GDM1 (cell line): ENCODE measurements at regions not wholly inside any gene's neighbourhood (a gene's known extent, or its start where the extent isn't known, plus 50 kb on each side); places are given as distances from the start of the nearest gene placed in this dataset.

Source experiments
- DNase-seq: peaks from one replicate; lab custom pipeline; 2025; lab: John Stamatoyannopoulos, UW

GRCh38 chr6:25066593-25066992, 130.8 kb upstream of the RIPOR2 start:
- no peak for DNase-seq

- no peak for DNase-seq
Observed at GRCh38 chr6:25068866-25069265, 133.1 kb upstream of the RIPOR2 start.

GRCh38 chr6:25070547-25071366, 135.0 kb upstream of the RIPOR2 start:
- peak; percentile 78 for DNase-seq

GRCh38 chr6:25078141-25078540, 142.4 kb upstream of the RIPOR2 start:
- DNase-seq = no peak

- DNase-seq = no peak
Observed at GRCh38 chr6:25083784-25084507, 148.2 kb upstream of the RIPOR2 start.

GRCh38 chr6:25084508-25084833, 148.7 kb upstream of the RIPOR2 start:
- no peak for DNase-seq

GRCh38 chr6:25085756-25086155, 150.0 kb upstream of the RIPOR2 start:
- DNase-seq = peak; percentile 73

- DNase-seq = no peak
Observed at GRCh38 chr6:25086500-25087091, 150.8 kb upstream of the RIPOR2 start.

GRCh38 chr6:25088513-25088912, 152.8 kb upstream of the RIPOR2 start:
- no peak for DNase-seq

- no peak for DNase-seq
Observed at GRCh38 chr6:25089442-25089841, 153.7 kb upstream of the RIPOR2 start.

GRCh38 chr6:25094726-25095125, 159.0 kb upstream of the RIPOR2 start:
- no peak for DNase-seq

GRCh38 chr6:25100288-25100687, 164.5 kb upstream of the RIPOR2 start:
- DNase-seq = no peak

- DNase-seq = no peak
Observed at GRCh38 chr6:25103603-25104002, 167.8 kb upstream of the RIPOR2 start.

GRCh38 chr6:25105070-25105925, 169.5 kb upstream of the RIPOR2 start:
- no peak for DNase-seq

- no peak for DNase-seq
Observed at GRCh38 chr6:25107218-25107617, 171.5 kb upstream of the RIPOR2 start.

GRCh38 chr6:25111782-25112181, 167.4 kb upstream of the CARMIL1 start:
- DNase-seq = no peak

GRCh38 chr6:25112322-25112773, 166.8 kb upstream of the CARMIL1 start:
- DNase-seq = no peak

GRCh38 chr6:25113436-25113835, 165.7 kb upstream of the CARMIL1 start:
- no peak for DNase-seq

GRCh38 chr6:25118038-25118437, 161.1 kb upstream of the CARMIL1 start:
- DNase-seq = no peak

GRCh38 chr6:25121186-25121585, 158.0 kb upstream of the CARMIL1 start:
- no peak for DNase-seq

- no peak for DNase-seq
Observed at GRCh38 chr6:25122001-25122400, 157.2 kb upstream of the CARMIL1 start.

- DNase-seq = no peak
Observed at GRCh38 chr6:25122622-25123237, 156.4 kb upstream of the CARMIL1 start.
